Upper lobe of left lung (tissue), 4 donors: ENCODE measurements at regions not wholly inside any gene's neighbourhood (a gene's known extent, or its start where the extent isn't known, plus 50 kb on each side); places are given as distances from the start of the nearest gene placed in this dataset.

Experiments used
- POLR2A ChIP-seq, 4 donors: fragments of 450-650 bp; IDR thresholded peaks; one replicate each; pipeline ENCODE4 v1.5.1; 2016 to 2017; ENCODE audit warnings: antibody characterized with exemption in 4 of 4, mild to moderate bottlenecking in 2 of 4
- POLR2AphosphoS5 ChIP-seq, 2 donors: sonication (generic); formaldehyde crosslinking; IDR thresholded peaks; one replicate each; pipeline ENCODE4 v1.5.1; 2017; ENCODE audit warnings: antibody characterized with exemption in 2 of 2
- TF ChIP-seq, protein P1 (sequence below), 6 experiments: fragments of 450-650 bp in 4 of 6; fragments of 200-600 bp in 2 of 6; sonication (generic) in 2 of 6; IDR thresholded peaks; one replicate each; pipeline ENCODE4 v1.5.1; 2016 to 2019; ENCODE audit warnings: antibody characterized with exemption in 6 of 6

DNA sequence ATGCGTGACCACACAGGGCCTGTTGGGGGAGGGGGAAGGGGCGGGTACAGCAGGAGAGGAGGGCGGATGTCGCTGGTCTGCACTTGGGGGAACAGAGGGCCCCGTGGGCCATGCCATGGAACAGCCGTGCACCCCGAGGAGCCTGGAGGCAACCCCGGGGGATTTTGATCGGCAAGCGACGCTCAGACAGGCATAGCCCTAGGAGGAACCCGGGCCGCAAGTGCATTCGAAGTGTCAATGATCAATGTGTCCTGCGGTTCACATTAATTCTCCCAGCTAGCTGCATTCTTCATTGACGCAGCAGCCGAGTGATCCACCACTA lies 772.8 kb upstream of the DEFB115 start:
- TF ChIP-seq, protein P1, sequence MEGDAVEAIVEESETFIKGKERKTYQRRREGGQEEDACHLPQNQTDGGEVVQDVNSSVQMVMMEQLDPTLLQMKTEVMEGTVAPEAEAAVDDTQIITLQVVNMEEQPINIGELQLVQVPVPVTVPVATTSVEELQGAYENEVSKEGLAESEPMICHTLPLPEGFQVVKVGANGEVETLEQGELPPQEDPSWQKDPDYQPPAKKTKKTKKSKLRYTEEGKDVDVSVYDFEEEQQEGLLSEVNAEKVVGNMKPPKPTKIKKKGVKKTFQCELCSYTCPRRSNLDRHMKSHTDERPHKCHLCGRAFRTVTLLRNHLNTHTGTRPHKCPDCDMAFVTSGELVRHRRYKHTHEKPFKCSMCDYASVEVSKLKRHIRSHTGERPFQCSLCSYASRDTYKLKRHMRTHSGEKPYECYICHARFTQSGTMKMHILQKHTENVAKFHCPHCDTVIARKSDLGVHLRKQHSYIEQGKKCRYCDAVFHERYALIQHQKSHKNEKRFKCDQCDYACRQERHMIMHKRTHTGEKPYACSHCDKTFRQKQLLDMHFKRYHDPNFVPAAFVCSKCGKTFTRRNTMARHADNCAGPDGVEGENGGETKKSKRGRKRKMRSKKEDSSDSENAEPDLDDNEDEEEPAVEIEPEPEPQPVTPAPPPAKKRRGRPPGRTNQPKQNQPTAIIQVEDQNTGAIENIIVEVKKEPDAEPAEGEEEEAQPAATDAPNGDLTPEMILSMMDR (IDR thresholded peaks at IDR 0.05), result no peak
- TF ChIP-seq POLR2A (IDR thresholded peaks at IDR 0.05), result no peak
- no peak for TF ChIP-seq POLR2AphosphoS5 (IDR thresholded peaks at IDR 0.05)
